GM23338 (cell line): ENCODE measurements at regions not wholly inside any gene's neighbourhood (a gene's known extent, or its start where the extent isn't known, plus 50 kb on each side); places are given as distances from the start of the nearest gene placed in this dataset.

Experiments used
- CTCF ChIP-seq, 2 experiments: fragments of 200-600 bp in 1 of 2; sonication (generic) in 1 of 2; conservative IDR thresholded peaks; 2 replicates each; pipeline versions ENCODE4 v1.5.1 to v1.6.1; 2016 to 2017; ENCODE audit warnings: antibody characterized with exemption in 2 of 2, low read depth in 2 of 2, mild to moderate bottlenecking in 2 of 2, moderate library complexity in 1 of 2
- EZH2 ChIP-seq: fragments of 200-600 bp; sonication (generic); IDR thresholded peaks from one replicate; pipeline ENCODE4 v1.8.0; 2017; ENCODE audit warnings: antibody characterized with exemption, mild to moderate bottlenecking, low read depth; ENCODE audit not compliant: unreplicated experiment
- ZNF114 ChIP-seq: fragments of 250-450 bp; sonication (Bioruptor Pico); IDR thresholded peaks from 2 replicates; pipeline ENCODE4 v1.5.0; 2020; ENCODE audit warnings: mild to moderate bottlenecking, moderate library complexity

GRCh38 chr9:135189497-135189896 lies 102.0 kb downstream of the OLFM1 start:
- no peak for TF ChIP-seq ZNF114
- TF ChIP-seq CTCF (conservative IDR thresholded peaks at IDR 0.05; ENCODE audit: low read depth in 2 of 2) = no peak
- no peak for TF ChIP-seq EZH2
